Testis (tissue), 2 donors: ENCODE measurements at regions not wholly inside any gene's neighbourhood (a gene's known extent, or its start where the extent isn't known, plus 50 kb on each side); places are given as distances from the start of the nearest gene placed in this dataset.

Source experiments
- CTCF ChIP-seq, 3 experiments: fragments of 450-650 bp in 2 of 3; fragments of 200-600 bp in 1 of 3; sonication (generic) in 1 of 3; IDR thresholded peaks; one replicate each; pipeline ENCODE4 v1.5.1; 2016 to 2019; ENCODE audit warnings: antibody characterized with exemption in 3 of 3, mild to moderate bottlenecking in 2 of 3, moderate library complexity in 1 of 3
- POLR2A ChIP-seq: fragments of 450-650 bp; IDR thresholded peaks from one replicate; pipeline ENCODE4 v1.6.1; 2017; ENCODE audit warnings: antibody characterized with exemption, mild to moderate bottlenecking, moderate library complexity

- TF ChIP-seq CTCF (IDR thresholded peaks at IDR 0.05), result no peak
- no peak for TF ChIP-seq POLR2A
These were observed 306.7 kb upstream of the TBC1D5 start for GRCh38 chr3:18049096-18049495.
